Panc1 (cell line): ENCODE measurements at regions not wholly inside any gene's neighbourhood (a gene's known extent, or its start where the extent isn't known, plus 50 kb on each side); places are given as distances from the start of the nearest gene placed in this dataset.

Experiments
- ATAC-seq: fragments of 200-7000 bp; cut with Tn5 transposase; 2 replicates; pipeline ENCODE4 v1.9.1; 2020; ENCODE audit warnings: mild to moderate bottlenecking, moderate library complexity
- BruUV-seq: library from RNA; stranded (reverse); fragments of 400-500 nt; replicated peaks from 2 replicates; lab custom pipeline; 2021; lab: Mats Ljungman, UMichigan
- CTCF ChIA-PET: fragments of 300-600 bp; sonication (Branson Sonifier 250); formaldehyde crosslinking; loops from one replicate; lab custom pipeline; 2022; ENCODE audit warnings: antibody characterized with exemption; lab: Charles Lee
- POLR2A ChIA-PET: fragments of 300-600 bp; sonication (Branson Sonifier 250); formaldehyde crosslinking; loops from one replicate; lab custom pipeline; 2022; ENCODE audit warnings: antibody characterized with exemption; lab: Charles Lee
- DNase-seq: peaks from one replicate; pipeline ENCODE4 v3.0.0-alpha.2; 2010; ENCODE audit warnings: low read depth, low spot score
- H3K27ac ChIP-seq: 2 replicates; pipeline ENCODE4 v1.5.1; 2011; ENCODE audit warnings: mild to moderate bottlenecking, low read length, inconsistent platforms
- H3K27me3 ChIP-seq: fragments of 200-500 bp; sonication (Bioruptor generic); 2 replicates; pipeline ENCODE4 v1.6.0; 2014; ENCODE audit warnings: low read length, inconsistent platforms; ENCODE audit not compliant: control insufficient read depth, insufficient read depth
- H3K36me3 ChIP-seq: fragments of 200-500 bp; sonication (Bioruptor generic); 2 replicates; pipeline ENCODE4 v1.5.1; 2014; ENCODE audit warnings: inconsistent platforms, mild to moderate bottlenecking, low read length, moderate library complexity; ENCODE audit not compliant: control insufficient read depth, insufficient read depth
- H3K4me1 ChIP-seq: 2 replicates; pipeline ENCODE4 v1.5.1; 2011; ENCODE audit warnings: inconsistent platforms, mild to moderate bottlenecking, low read length, moderate library complexity; ENCODE audit not compliant: control insufficient read depth, insufficient read depth
- H3K4me3 ChIP-seq, 2 experiments: 2 replicates each; pipeline ENCODE4 v1.5.1; 2011 to 2012; ENCODE audit warnings: low read depth in 2 of 2, low read length in 2 of 2, mild to moderate bottlenecking in 2 of 2, inconsistent platforms in 1 of 2, moderate library complexity in 1 of 2
- H3K9me3 ChIP-seq: fragments of 200-500 bp; sonication (Bioruptor generic); 2 replicates; pipeline ENCODE4 v1.5.1; 2014; ENCODE audit warnings: low read depth, mild to moderate bottlenecking, inconsistent platforms, low read length, moderate library complexity; ENCODE audit not compliant: control insufficient read depth, insufficient read depth
- POLR2AphosphoS5 ChIP-seq: IDR thresholded peaks from 2 replicates; pipeline ENCODE4 v1.6.1; 2012; ENCODE audit warnings: mild to moderate bottlenecking, low read depth, low read length, moderate library complexity
- SIN3A ChIP-seq: IDR thresholded peaks from 2 replicates; pipeline ENCODE4 v1.6.1; 2012; ENCODE audit warnings: low read depth, mild to moderate bottlenecking, low read length, moderate library complexity, borderline replicate concordance; ENCODE audit not compliant: insufficient read depth
- TCF7L2 ChIP-seq: IDR thresholded peaks from 2 replicates; pipeline ENCODE4 v1.6.1; 2011; ENCODE audit warnings: mild to moderate bottlenecking, low read depth, low read length, inconsistent platforms
- in situ Hi-C: cut with HindIII; loops from 2 replicates; pipeline ENCODE4 v1.10.0; 2016; ENCODE audit warnings: low sequenced_read_pairs, low pct_unique_long_range_greater_than_20kb
- intact Hi-C: fragments of 100-400 bp; cut with micrococcal nuclease; formaldehyde crosslinking; loops from one replicate; pipeline ENCODE4 v1.10.0; 2022; ENCODE audit not compliant: unreplicated experiment
- TF ChIP-seq, protein P1 (sequence below): fragments of 450-650 bp; IDR thresholded peaks from 2 replicates; pipeline ENCODE4 v1.5.1; 2017; ENCODE audit warnings: mild to moderate bottlenecking
- TF ChIP-seq, protein P2 (sequence below), 2 experiments: IDR thresholded peaks; 2 replicates each; pipeline ENCODE4 v1.6.1; 2011 to 2012; ENCODE audit warnings: low read depth in 2 of 2, control low read depth in 1 of 2, low read length in 1 of 2, mild to moderate bottlenecking in 1 of 2, moderate library complexity in 1 of 2; ENCODE audit not compliant: insufficient read depth in 1 of 2

DNA sequence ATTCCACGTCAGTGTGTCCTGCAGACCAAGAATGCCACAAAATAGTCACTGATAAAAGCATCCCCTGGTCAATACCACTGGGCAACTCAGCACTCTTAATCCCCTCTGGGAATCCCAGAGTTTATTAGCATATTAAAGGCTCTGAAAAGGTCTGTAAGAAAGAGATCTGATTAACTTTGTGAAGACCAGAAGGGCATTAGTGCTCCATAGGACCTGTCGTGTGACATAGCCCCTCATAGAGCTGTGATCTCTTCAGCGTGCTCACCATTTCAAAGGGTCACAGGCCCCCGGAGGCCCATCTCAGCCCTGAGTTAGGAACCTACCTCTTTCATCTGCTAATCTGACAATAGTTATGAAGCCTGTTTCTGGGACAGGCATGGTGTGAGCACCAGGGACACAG lies 299.2 kb downstream of the MN1 start:
- TF ChIP-seq, protein P1, sequence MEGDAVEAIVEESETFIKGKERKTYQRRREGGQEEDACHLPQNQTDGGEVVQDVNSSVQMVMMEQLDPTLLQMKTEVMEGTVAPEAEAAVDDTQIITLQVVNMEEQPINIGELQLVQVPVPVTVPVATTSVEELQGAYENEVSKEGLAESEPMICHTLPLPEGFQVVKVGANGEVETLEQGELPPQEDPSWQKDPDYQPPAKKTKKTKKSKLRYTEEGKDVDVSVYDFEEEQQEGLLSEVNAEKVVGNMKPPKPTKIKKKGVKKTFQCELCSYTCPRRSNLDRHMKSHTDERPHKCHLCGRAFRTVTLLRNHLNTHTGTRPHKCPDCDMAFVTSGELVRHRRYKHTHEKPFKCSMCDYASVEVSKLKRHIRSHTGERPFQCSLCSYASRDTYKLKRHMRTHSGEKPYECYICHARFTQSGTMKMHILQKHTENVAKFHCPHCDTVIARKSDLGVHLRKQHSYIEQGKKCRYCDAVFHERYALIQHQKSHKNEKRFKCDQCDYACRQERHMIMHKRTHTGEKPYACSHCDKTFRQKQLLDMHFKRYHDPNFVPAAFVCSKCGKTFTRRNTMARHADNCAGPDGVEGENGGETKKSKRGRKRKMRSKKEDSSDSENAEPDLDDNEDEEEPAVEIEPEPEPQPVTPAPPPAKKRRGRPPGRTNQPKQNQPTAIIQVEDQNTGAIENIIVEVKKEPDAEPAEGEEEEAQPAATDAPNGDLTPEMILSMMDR = no peak
- TF ChIP-seq TCF7L2 (no peak), POLR2AphosphoS5 (no peak), SIN3A (no peak)
- TF ChIP-seq, protein P2, sequence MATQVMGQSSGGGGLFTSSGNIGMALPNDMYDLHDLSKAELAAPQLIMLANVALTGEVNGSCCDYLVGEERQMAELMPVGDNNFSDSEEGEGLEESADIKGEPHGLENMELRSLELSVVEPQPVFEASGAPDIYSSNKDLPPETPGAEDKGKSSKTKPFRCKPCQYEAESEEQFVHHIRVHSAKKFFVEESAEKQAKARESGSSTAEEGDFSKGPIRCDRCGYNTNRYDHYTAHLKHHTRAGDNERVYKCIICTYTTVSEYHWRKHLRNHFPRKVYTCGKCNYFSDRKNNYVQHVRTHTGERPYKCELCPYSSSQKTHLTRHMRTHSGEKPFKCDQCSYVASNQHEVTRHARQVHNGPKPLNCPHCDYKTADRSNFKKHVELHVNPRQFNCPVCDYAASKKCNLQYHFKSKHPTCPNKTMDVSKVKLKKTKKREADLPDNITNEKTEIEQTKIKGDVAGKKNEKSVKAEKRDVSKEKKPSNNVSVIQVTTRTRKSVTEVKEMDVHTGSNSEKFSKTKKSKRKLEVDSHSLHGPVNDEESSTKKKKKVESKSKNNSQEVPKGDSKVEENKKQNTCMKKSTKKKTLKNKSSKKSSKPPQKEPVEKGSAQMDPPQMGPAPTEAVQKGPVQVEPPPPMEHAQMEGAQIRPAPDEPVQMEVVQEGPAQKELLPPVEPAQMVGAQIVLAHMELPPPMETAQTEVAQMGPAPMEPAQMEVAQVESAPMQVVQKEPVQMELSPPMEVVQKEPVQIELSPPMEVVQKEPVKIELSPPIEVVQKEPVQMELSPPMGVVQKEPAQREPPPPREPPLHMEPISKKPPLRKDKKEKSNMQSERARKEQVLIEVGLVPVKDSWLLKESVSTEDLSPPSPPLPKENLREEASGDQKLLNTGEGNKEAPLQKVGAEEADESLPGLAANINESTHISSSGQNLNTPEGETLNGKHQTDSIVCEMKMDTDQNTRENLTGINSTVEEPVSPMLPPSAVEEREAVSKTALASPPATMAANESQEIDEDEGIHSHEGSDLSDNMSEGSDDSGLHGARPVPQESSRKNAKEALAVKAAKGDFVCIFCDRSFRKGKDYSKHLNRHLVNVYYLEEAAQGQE (IDR thresholded peaks at IDR 0.05; ENCODE audit: insufficient read depth in 1 of 2, low read depth in 2 of 2, low read length in 1 of 2) = no peak
- in situ Hi-C loops = no loop called here
- Histone ChIP-seq H3K36me3 (no peaks in the 10 kb centered on the region), H3K27ac (no peak overlapping the region), H3K4me3 (no peak overlapping the region), H3K27me3 (no peaks in the 10 kb centered on the region), H3K9me3 (no peaks in the 10 kb centered on the region), H3K4me1 (no peaks in the 10 kb centered on the region)
- DNase-seq (no peak), ATAC-seq (no peak)
- CTCF ChIA-PET = no interaction called here
- BruUV-seq = no TSS peak
- intact Hi-C loops = no loop called here
- POLR2A ChIA-PET = no interaction called here

DNA sequence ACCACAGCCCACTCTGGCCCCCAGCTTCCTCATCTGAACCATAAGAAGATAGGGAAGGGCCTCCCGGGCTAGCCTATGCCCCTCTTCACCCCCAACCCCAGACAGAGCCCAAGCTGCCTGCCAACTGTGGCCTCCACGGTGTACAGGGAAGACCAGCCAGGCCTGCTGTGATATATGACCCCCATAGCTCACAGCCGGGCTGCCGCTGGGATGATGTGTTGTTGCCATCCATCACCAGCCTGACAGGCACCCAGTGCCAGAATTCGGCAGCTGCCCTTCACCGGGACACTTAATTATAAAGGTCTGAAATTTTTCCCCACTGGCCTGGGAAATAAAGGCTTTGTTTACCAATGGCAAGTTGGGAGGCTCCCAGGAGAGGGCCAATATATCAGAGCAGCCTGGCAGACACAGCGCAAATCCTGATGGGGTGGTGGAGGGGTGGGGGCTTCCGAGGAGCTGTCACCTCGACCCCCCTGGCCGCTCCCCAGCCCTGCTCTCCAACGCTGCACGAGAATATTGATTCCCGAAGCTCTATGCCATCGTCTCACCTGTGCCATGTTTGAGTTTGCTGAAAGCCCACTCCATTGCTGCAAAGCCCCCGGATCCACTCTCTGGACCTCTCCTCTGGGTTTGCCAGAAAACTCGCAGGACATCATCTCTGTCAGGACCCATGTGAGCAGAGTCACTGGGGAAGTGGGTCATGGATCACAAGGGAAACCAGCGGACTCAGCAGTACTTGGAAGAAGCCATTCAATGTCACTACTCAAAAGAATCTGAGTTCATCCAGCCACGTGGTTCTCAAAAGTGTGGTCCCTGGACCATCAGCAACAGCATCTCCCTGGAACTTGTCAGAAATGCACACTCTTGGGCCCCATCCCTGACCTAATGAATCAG lies 296.9 kb downstream of the MN1 start:
- H3K4me3 ChIP-seq = no peak overlapping the region
- in situ Hi-C loops = no loop called here
- no peak for TF ChIP-seq SIN3A
- TF ChIP-seq, protein P2 (IDR thresholded peaks at IDR 0.05; ENCODE audit: insufficient read depth in 1 of 2, low read depth in 2 of 2, low read length in 1 of 2) = no peak
- no peak for TF ChIP-seq TCF7L2
- TF ChIP-seq POLR2AphosphoS5 = no peak
- TF ChIP-seq, protein P1 = no peak
- intact Hi-C loops = no loop called here
- H3K36me3 ChIP-seq = no peaks in the 10 kb centered on the region
- BruUV-seq = no TSS peak
- H3K27ac ChIP-seq = no peak overlapping the region
- H3K9me3 ChIP-seq = no peaks in the 10 kb centered on the region
- no peaks in the 10 kb centered on the region for H3K27me3 ChIP-seq
- CTCF ChIA-PET = no interaction called here
- DNase-seq (no peak), ATAC-seq (no peak)
- POLR2A ChIA-PET = no interaction called here
- no peaks in the 10 kb centered on the region for H3K4me1 ChIP-seq
